KBM-7 (cell line): ENCODE measurements at regions not wholly inside any gene's neighbourhood (a gene's known extent, or its start where the extent isn't known, plus 50 kb on each side); places are given as distances from the start of the nearest gene placed in this dataset.

Source experiments
- DNase-seq: peaks from one replicate; pipeline ENCODE4 v3.0.0-alpha.2; 2015
- in situ Hi-C: fragments of 300-500 bp; cut with MboI; formaldehyde crosslinking; loops from 2 replicates; pipeline ENCODE4 v1.14.3; 2020; ENCODE audit warnings: low sequenced_read_pairs, low pct_unique_long_range_greater_than_20kb, mixed read lengths

- in situ Hi-C loops, result no loop called here
- peak; percentile 76 for DNase-seq
These were observed 350.9 kb downstream of the MID1IP1 start for GRCh38 chrX:39152106-39152649.

GRCh38 chrX:39156051-39156450 is 354.8 kb downstream of the MID1IP1 start:
- no peak for DNase-seq
- in situ Hi-C loops, result no loop called here

- DNase-seq, result no peak
- in situ Hi-C loops, result no loop called here
These were observed 355.7 kb downstream of the MID1IP1 start for GRCh38 chrX:39157006-39157405.

DNA sequence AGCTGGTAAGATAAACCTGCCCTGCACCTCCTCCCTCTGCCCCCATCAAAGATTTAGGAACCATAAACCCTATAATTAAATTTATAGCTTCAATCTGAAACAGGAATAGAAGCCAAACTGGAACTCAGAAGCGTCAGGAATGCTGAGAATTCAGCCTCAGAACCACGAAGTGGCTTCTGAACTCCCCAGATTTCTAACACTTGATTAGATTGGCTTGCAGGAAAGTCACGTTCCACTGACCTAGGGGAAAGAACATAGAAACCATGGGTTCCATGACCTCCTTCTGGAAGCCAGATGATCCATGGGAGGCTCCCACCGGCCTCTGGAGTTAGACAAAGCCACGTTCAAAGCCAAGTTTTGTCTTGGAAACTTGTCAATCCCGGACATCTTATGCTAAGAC is 356.5 kb downstream of the MID1IP1 start:
- in situ Hi-C loops, result no loop called here
- no peak for DNase-seq

GRCh38 chrX:39158801-39159657 is 357.8 kb downstream of the MID1IP1 start:
- peak; percentile 49 for DNase-seq
- in situ Hi-C loops, result no loop called here

DNA sequence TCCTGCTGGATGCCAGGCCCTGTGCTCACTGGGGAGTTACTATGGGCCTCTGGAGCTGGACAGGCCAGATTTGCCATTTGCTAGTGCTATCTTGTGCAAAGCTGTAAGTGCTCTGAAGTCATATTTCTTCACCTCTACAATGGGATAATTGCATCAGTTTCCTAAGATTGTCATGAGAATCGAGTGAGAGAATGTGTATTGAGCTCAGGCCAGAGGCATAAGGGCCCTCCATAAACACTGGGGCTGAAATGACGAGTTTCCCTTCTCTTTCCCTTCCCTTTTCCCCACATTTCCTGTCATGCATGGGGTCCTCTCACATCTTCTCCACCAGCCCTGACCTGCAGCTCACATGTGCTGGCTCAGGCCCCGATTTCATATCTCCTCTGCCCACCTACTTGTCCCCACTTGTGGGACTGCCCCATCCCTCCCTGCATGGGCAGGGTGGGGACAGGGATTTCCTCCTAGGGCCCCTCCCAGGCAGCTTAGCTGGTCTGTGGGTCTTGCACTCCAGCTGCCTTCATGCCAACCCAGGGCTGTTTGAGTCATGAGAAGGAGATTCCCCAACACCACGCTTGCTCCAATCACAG is 358.8 kb downstream of the MID1IP1 start:
- no peak for DNase-seq
- in situ Hi-C loops, result no loop called here

DNA sequence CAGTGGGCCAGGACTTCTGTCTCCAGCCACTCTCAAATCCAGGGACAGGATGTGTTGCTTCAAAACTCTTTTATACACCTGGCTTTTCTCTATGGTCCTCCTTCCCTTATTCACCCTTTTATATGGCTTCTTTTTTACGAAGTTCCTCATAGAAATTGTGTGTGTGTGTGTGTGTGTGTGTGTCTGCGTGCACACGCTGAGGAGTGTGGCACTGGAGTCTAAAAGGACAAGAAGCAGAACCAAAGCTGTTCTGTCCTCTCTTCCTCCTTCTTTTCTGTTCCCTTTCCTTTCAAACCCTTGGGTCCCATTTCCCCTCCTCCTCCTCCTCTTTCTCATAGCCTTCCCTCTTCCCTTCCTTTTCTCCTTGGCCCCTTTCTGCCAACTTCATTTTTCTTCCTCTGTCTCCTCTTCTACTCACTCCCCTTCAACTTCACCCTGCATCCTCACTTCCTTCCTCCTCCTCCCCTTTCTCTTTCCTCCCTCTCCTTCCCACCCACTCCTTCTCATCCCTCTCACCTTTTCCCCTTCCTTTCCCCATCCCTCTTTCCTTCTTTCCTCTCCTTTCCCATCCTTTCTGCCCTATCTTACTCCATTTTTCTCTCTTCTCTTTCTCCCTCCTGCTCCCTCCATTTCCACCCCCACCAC is 360.5 kb downstream of the MID1IP1 start:
- in situ Hi-C loops, result no loop called here
- DNase-seq, result no peak

DNA sequence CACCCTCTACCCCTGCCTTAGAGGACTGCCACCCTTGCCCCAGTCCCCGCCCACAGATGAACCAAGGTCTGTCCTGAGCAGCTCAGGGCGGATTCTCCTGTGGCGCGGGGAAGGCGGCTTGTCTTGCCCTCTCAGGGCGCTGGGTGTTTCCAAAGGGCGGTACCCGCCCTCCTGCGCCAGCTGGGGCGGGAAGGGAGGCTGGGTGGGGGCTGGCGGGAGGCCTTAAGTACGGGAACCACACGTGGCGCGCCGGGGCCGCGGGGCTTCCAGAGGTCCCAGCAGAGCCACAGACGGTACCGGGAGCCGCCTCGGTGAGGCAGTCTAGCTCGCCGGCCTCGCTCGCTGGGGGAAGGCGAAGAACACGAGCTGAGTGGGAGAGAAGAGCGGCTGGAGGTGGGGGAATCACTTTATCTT is 361.1 kb downstream of the MID1IP1 start:
- DNase-seq, result no peak
- in situ Hi-C loops, result no loop called here

DNA sequence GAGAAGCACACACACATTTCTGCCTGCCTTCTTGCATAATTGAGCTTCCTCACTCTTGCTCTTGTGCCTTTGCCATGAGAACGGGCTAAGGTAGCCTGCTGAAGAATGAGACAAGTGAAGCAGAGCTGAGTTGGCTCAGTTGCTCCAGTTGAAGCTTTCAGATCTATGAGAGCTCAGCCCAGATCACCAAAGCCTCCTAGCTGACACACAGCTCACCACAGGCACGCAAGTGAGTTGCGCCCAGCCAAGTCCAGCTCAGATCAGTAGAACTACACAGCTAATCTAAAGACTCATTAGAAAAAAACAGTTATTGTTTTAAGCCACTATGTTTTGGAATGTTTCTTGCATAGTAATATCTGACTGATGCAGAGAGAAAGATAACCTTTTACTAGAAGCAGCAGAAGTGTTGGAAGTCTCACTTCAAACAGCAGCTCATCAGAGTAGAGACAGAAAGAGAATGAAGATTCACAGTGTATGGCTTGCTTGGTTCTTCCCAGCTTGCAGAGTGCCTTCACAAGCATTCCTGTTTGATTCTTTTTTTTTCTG is 362.4 kb downstream of the MID1IP1 start:
- no peak for DNase-seq
- in situ Hi-C loops, result no loop called here

- in situ Hi-C loops, result no loop called here
These were observed 363.0 kb downstream of the MID1IP1 start for GRCh38 chrX:39164212-39164611.

DNA sequence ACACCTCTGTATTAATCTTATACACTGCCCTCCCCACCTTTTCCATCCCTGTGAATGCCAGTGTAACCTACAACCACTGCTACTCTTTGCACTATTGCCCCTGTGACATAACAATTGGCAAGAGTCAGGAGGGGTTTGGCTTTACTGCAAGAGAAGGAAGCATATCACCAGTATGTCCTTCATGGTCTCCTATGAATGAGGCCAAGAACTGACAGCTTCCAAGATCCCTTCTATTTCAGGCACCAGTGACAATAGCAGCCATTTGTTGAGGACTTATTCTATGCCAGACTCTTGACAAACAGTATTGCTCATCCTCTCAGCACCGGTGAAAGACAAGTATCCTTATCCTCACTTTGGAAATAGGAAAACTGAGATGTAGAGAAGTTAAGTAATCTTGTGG is 363.9 kb downstream of the MID1IP1 start:
- no peak for DNase-seq
- in situ Hi-C loops, result no loop called here

More at GRCh38 chrX:39164212-39164611, 363.0 kb downstream of the MID1IP1 start:
- DNase-seq, result no peak

GRCh38 chrX:39165773-39166172 is 364.5 kb downstream of the MID1IP1 start:
- in situ Hi-C loops, result no loop called here

DNA sequence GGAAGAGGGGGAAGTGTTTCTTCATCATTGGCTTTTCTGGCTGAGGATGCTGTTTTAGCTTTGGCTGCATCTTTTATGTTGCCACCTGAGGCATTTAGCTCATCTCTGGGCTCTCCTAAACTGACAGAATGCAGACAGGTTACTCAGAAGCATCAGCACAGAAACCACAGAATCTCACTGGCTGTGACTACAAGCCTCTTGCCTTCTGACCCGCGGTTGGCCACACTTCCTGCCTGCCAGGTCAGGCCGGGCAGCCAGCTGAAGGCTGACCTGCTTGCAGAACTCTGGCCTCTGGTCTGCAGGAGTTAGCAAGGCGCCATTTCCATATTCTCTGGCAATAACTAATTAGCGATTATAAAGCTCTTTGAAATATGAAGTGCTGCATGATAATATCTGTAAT is 366.5 kb downstream of the MID1IP1 start:
- in situ Hi-C loops, result no loop called here
- no peak for DNase-seq

More at GRCh38 chrX:39165773-39166172, 364.5 kb downstream of the MID1IP1 start:
- DNase-seq, result no peak

DNA sequence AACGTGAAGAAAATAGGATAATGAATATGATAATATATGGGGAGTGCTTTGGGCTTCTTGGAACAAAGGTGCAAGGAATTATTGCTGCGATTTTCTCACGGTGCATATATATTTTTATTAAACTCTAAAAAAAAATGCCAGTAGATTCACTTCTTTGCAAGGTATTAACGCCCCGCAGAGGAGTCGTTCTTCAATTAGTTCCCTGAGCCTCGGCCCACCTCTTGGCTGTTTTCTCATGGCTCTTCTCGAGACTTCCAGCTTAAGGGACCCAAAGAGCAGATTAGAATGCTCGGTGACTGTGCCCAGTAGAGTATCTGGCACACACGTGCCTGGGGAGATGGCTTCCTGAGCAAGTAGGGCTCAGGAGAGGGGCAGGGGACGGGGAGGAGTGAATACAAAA is 367.4 kb downstream of the MID1IP1 start:
- in situ Hi-C loops, result no loop called here
- DNase-seq, result no peak

GRCh38 chrX:39169976-39170375 is 368.7 kb downstream of the MID1IP1 start:
- in situ Hi-C loops, result no loop called here

DNA sequence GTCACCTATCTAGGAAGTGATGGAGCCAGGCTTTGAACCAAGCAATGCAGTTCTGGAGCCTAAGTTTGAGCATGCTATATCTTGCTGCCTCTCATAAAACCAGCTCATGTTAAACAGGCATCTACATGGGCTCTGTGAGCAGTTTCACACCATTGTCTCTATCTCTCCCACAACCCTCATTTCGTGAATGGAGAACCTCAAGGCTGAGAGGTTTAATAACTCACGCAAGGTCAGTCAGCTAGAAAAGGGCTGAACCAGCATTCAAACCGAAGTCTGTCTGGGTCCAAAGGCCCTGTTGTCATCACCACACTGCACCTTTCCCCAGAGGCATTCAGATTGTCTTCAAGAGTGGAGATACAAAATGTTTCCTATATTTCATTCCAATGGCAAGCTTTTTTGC is 369.2 kb downstream of the MID1IP1 start:
- DNase-seq, result no peak
- in situ Hi-C loops, result no loop called here

More at GRCh38 chrX:39169976-39170375, 368.7 kb downstream of the MID1IP1 start:
- no peak for DNase-seq

DNA sequence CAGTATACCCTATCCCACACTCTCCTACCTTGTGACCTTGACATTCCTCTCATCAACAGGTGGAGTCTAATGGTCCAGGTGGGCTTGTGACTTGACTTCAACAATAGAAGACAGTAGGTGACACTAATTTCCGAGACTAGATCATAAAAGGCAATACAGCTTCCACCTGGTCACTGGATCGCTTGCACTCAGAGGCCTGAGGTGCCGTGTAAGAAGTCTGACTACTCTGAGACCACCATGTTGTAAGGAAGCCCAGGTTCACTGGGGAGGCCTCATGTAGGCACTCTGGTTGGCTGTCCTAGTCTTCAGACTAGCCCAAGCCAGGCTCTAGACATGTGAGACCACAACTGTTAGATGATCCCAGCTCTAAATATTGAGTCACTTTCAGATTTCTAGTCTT is 370.4 kb downstream of the MID1IP1 start:
- no peak for DNase-seq
- in situ Hi-C loops, result no loop called here

DNA sequence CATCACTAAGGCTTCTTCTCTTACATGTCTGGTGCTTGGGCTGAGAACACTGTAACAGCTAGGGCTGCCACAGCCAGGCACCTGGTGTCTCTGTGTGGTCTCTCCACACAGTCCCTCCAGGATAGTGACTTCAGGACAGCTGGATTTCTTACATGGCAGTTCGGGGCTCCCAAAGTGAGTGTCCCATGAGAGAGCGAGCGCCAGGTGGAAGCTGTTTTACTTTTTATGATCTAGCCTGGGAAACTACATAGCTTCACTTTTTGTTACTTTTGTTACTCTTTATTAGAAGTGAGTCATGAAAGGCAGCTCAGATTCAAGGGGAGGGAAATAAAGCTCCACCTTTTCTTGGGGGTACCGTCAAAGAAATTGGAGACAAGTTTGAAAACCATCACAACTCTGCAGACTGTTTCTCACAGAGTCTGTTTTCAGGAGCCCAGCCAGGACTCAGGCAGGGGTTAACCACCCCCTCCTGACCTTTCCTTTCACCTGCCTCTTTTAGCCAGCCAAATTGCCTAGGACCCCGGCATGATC is 373.0 kb downstream of the MID1IP1 start:
- DNase-seq, result no peak
- in situ Hi-C loops, result no loop called here

GRCh38 chrX:39174772-39175417 is 373.6 kb downstream of the MID1IP1 start:
- DNase-seq, result no peak
- in situ Hi-C loops, result no loop called here
